CD4-positive, CD25-positive, alpha-beta regulatory T cell (primary cell): ENCODE measurements at regions not wholly inside any gene's neighbourhood (a gene's known extent, or its start where the extent isn't known, plus 50 kb on each side); places are given as distances from the start of the nearest gene placed in this dataset.

Experiments used
- ATAC-seq, 2 donors: fragments of 150-1000 bp; cut with Tn5 transposase; one replicate each; pipeline ENCODE4 v1.10.0; 2021; ENCODE audit warnings: low read depth in 2 of 2, moderate number of reproducible peaks in 2 of 2, moderate library complexity in 1 of 2
- DNase-seq, 3 donors: peaks; one replicate each; pipeline versions ENCODE4 v3.0.0 to v3.0.0-alpha.2; 2012 to 2022; ENCODE audit warnings: mixed read lengths in 1 of 3
- H3K27ac ChIP-seq: one replicate; pipeline ENCODE4 v1.7.0; 2013; ENCODE audit warnings: mild to moderate bottlenecking, low read length; ENCODE audit not compliant: insufficient read depth, poor library complexity, severe bottlenecking
- H3K27me3 ChIP-seq: one replicate; pipeline ENCODE4 v1.7.0; 2013; ENCODE audit warnings: low read length; ENCODE audit not compliant: control insufficient read depth, insufficient read depth
- H3K36me3 ChIP-seq: one replicate; pipeline ENCODE4 v1.7.0; 2013; ENCODE audit warnings: mild to moderate bottlenecking, low read length, moderate library complexity; ENCODE audit not compliant: control insufficient read depth, insufficient read depth
- H3K4me1 ChIP-seq: 2 replicates; pipeline ENCODE4 v1.7.0; 2013; ENCODE audit warnings: mild to moderate bottlenecking, low read length; ENCODE audit not compliant: insufficient read depth, control insufficient read depth, poor library complexity, severe bottlenecking
- H3K4me3 ChIP-seq: one replicate; pipeline ENCODE4 v1.7.0; 2013; ENCODE audit warnings: low read depth, mild to moderate bottlenecking, low read length, moderate library complexity
- H3K9me3 ChIP-seq, 2 experiments: 1 replicate in 1 of 2; 2 replicates in 1 of 2; pipeline ENCODE4 v1.7.0; 2013; ENCODE audit warnings: low read length in 2 of 2, mild to moderate bottlenecking in 1 of 2, moderate library complexity in 1 of 2; ENCODE audit not compliant: control insufficient read depth in 2 of 2
- H3K27ac Mint-ChIP-seq, 3 donors: one replicate each; pipeline ENCODE4 v1.8.0; 2020 to 2022; ENCODE audit warnings: mild to moderate bottlenecking in 3 of 3, mixed read lengths in 3 of 3, moderate library complexity in 2 of 3
- H3K27me3 Mint-ChIP-seq: one replicate; pipeline ENCODE4 v1.8.0; 2022; ENCODE audit warnings: mild to moderate bottlenecking, mixed read lengths
- H3K36me3 Mint-ChIP-seq: one replicate; pipeline ENCODE4 v1.8.0; 2020; ENCODE audit warnings: mixed read lengths
- H3K4me1 Mint-ChIP-seq, 4 donors: one replicate each; pipeline ENCODE4 v1.8.0; 2020 to 2022; ENCODE audit warnings: mixed read lengths in 4 of 4, mild to moderate bottlenecking in 1 of 4
- H3K4me3 Mint-ChIP-seq, 4 donors: one replicate each; pipeline ENCODE4 v1.8.0; 2020 to 2022; ENCODE audit warnings: mild to moderate bottlenecking in 4 of 4, mixed read lengths in 4 of 4, moderate library complexity in 3 of 4
- H3K9me3 Mint-ChIP-seq, 7 donors: one replicate each; pipeline ENCODE4 v1.8.0; 2020 to 2022; ENCODE audit warnings: mixed read lengths in 7 of 7, mild to moderate bottlenecking in 3 of 7, moderate library complexity in 2 of 7

GRCh38 chr6:77063494-77063893 lies 399.8 kb downstream of the HTR1B start:
- ATAC-seq, result no peak
- DNase-seq, result no peak

GRCh38 chr6:77055711-77056110 lies 407.6 kb downstream of the HTR1B start:
- H3K9me3 ChIP-seq, result peaks cover 0 to 7% of the 10 kb centered on the region in 2 experiments
- no peaks in the 10 kb centered on the region for H3K27me3 ChIP-seq
- H3K36me3 ChIP-seq, result no peaks in the 10 kb centered on the region

More at GRCh38 chr6:77063494-77063893, 399.8 kb downstream of the HTR1B start:
- Mint-ChIP-seq H3K4me3 (no peak overlapping the region), H3K9me3 (peaks cover 0 to 22% (median 11%) of the 10 kb centered on the region in 7 donors), H3K4me1 (no peaks in the 10 kb centered on the region), H3K27me3 (no peaks in the 10 kb centered on the region), H3K27ac (peak overlapping the region in 1 of 3 donors; percentile 71), H3K36me3 (no peaks in the 10 kb centered on the region)
- Histone ChIP-seq H3K27ac (no peak overlapping the region), H3K36me3 (no peaks in the 10 kb centered on the region), H3K4me3 (no peak overlapping the region), H3K27me3 (no peaks in the 10 kb centered on the region), H3K4me1 (no peaks in the 10 kb centered on the region), H3K9me3 (peaks cover 0 to 6% of the 10 kb centered on the region in 2 experiments)

GRCh38 chr6:77040568-77041195 lies 422.6 kb downstream of the HTR1B start:
- Mint-ChIP-seq H3K27me3 (no peaks in the 10 kb centered on the region), H3K36me3 (no peaks in the 10 kb centered on the region), H3K4me1 (no peaks in the 10 kb centered on the region), H3K4me3 (no peak overlapping the region), H3K9me3 (peaks cover 0 to 29% (median 9%) of the 10 kb centered on the region in 7 donors), H3K27ac (no peak overlapping the region)
- ATAC-seq (no peak), DNase-seq (no peak)
- H3K27me3 ChIP-seq, result no peaks in the 10 kb centered on the region
- H3K27ac ChIP-seq, result no peak overlapping the region
- no peak overlapping the region for H3K4me3 ChIP-seq
- H3K36me3 ChIP-seq, result no peaks in the 10 kb centered on the region
- peaks cover 0 to 6% of the 10 kb centered on the region in 2 experiments for H3K9me3 ChIP-seq
- H3K4me1 ChIP-seq, result no peaks in the 10 kb centered on the region

More at GRCh38 chr6:77055711-77056110, 407.6 kb downstream of the HTR1B start:
- ATAC-seq (no peak), DNase-seq (no peak)
- Histone ChIP-seq H3K27ac (no peak overlapping the region), H3K4me1 (no peaks in the 10 kb centered on the region), H3K4me3 (no peak overlapping the region)
- Mint-ChIP-seq H3K27ac (no peak overlapping the region), H3K27me3 (no peaks in the 10 kb centered on the region), H3K4me1 (no peaks in the 10 kb centered on the region), H3K9me3 (peaks cover 0 to 20% (median 12%) of the 10 kb centered on the region in 7 donors), H3K36me3 (no peaks in the 10 kb centered on the region), H3K4me3 (no peak overlapping the region)

GRCh38 chr6:77038807-77039206 lies 424.5 kb downstream of the HTR1B start:
- H3K4me3 ChIP-seq, result no peak overlapping the region
- Mint-ChIP-seq H3K27me3 (no peaks in the 10 kb centered on the region), H3K27ac (no peak overlapping the region), H3K9me3 (peaks cover 4 to 30% (median 9%) of the 10 kb centered on the region in 7 donors), H3K36me3 (no peaks in the 10 kb centered on the region), H3K4me3 (no peak overlapping the region), H3K4me1 (no peaks in the 10 kb centered on the region)
- ATAC-seq (no peak), DNase-seq (no peak)
- peaks cover 0 to 6% of the 10 kb centered on the region in 2 experiments for H3K9me3 ChIP-seq
- no peaks in the 10 kb centered on the region for H3K36me3 ChIP-seq
- no peaks in the 10 kb centered on the region for H3K4me1 ChIP-seq
- no peaks in the 10 kb centered on the region for H3K27me3 ChIP-seq
- H3K27ac ChIP-seq, result no peak overlapping the region

GRCh38 chr6:77037439-77037838 lies 425.9 kb downstream of the HTR1B start:
- no peaks in the 10 kb centered on the region for H3K36me3 Mint-ChIP-seq
- no peak overlapping the region for H3K27ac Mint-ChIP-seq
- no peak for ATAC-seq
- Histone ChIP-seq H3K4me1 (no peaks in the 10 kb centered on the region), H3K9me3 (peaks cover 0 to 6% of the 10 kb centered on the region in 2 experiments), H3K36me3 (no peaks in the 10 kb centered on the region), H3K27me3 (no peaks in the 10 kb centered on the region), H3K27ac (no peak overlapping the region), H3K4me3 (no peak overlapping the region)
- H3K4me1 Mint-ChIP-seq, result no peaks in the 10 kb centered on the region
- H3K27me3 Mint-ChIP-seq, result no peaks in the 10 kb centered on the region
- no peak for DNase-seq
- H3K9me3 Mint-ChIP-seq, result peaks cover 4 to 30% (median 9%) of the 10 kb centered on the region in 7 donors
- no peak overlapping the region for H3K4me3 Mint-ChIP-seq

GRCh38 chr6:77036400-77036799 lies 426.9 kb downstream of the HTR1B start:
- Mint-ChIP-seq H3K27ac (no peak overlapping the region), H3K9me3 (peaks cover 4 to 30% (median 9%) of the 10 kb centered on the region in 7 donors), H3K4me3 (no peak overlapping the region), H3K4me1 (no peaks in the 10 kb centered on the region), H3K36me3 (no peaks in the 10 kb centered on the region), H3K27me3 (no peaks in the 10 kb centered on the region)
- Histone ChIP-seq H3K27ac (no peak overlapping the region), H3K9me3 (peaks cover 0 to 6% of the 10 kb centered on the region in 2 experiments), H3K36me3 (no peaks in the 10 kb centered on the region), H3K4me1 (no peaks in the 10 kb centered on the region), H3K27me3 (no peaks in the 10 kb centered on the region), H3K4me3 (no peak overlapping the region)
- DNase-seq, result no peak
- no peak for ATAC-seq

GRCh38 chr6:77034161-77034560 lies 429.1 kb downstream of the HTR1B start:
- Mint-ChIP-seq H3K27ac (no peak overlapping the region), H3K36me3 (no peaks in the 10 kb centered on the region), H3K9me3 (peaks cover 1 to 38% (median 11%) of the 10 kb centered on the region in 7 donors), H3K4me1 (no peaks in the 10 kb centered on the region), H3K4me3 (no peak overlapping the region), H3K27me3 (no peaks in the 10 kb centered on the region)
- no peak for DNase-seq
- peaks cover 0 to 6% of the 10 kb centered on the region in 2 experiments for H3K9me3 ChIP-seq
- H3K4me1 ChIP-seq, result no peaks in the 10 kb centered on the region
- H3K27ac ChIP-seq, result no peak overlapping the region
- H3K36me3 ChIP-seq, result no peaks in the 10 kb centered on the region
- no peaks in the 10 kb centered on the region for H3K27me3 ChIP-seq
- ATAC-seq, result no peak
- H3K4me3 ChIP-seq, result no peak overlapping the region
